ENCODE measurements at regions not wholly inside any gene's neighbourhood (a gene's known extent, or its start where the extent isn't known, plus 50 kb on each side); places are given as distances from the start of the nearest gene placed in this dataset.

DNA sequence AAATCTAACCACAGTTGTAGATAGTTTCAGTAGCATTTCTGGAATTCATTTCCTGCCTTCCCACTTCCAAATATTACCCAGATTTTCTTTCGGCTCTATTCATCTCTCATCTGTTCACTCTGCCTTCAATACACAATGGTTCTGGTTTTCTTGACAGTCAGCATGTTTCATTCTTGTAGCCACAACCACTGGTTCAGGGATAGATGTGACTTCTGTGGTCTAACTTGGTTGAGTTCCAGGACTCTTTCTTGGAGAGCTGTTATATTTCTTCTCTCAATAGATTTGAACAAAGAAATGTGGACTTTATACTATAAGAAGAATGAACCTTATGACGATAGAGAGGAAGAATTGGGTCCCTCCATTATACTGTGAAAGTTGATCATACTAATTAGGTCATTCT lies 228.8 kb downstream of the NSUN3 start (continued):
- no peak for TF ChIP-seq HDAC2 (IDR thresholded peaks at IDR 0.05; ENCODE audit: borderline replicate concordance in 1 of 2, low read depth in 2 of 2, low read length in 2 of 2)

DNA sequence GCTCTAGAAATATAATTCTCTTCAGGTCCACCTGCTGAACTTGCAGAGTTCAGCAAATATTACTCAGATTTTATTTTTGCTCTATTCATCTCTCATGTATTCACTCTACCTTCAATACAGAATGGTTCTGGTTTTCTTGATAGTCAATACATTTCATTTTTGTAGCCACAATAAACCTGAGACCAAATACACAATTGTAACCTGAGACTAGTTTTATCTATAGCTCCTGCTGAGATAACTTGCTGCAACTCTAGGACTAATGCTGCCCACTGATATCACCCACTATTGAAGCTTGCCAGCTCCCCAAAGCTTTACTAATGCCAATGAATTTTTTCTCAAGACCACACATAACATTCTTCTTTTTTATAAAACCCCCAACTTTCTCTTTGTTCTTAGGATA lies 229.3 kb downstream of the NSUN3 start:
- Histone ChIP-seq H4K20me1 (replicated peaks in 1 of 2; ENCODE audit: control insufficient read depth in 1 of 2, insufficient read depth in 2 of 2, low read length in 2 of 2) (no peaks in the 10 kb centered on the region), H3K9me3 (ENCODE audit: insufficient read depth in 2 of 2, low read depth in 1 of 2, low read length in 1 of 2) (no peaks in the 10 kb centered on the region), H3K14ac (ENCODE audit: insufficient read length) (no peak overlapping the region), H3K4ac (replicated peaks; ENCODE audit: insufficient read length, low read depth, low read length) (no peak overlapping the region), H4K8ac (ENCODE audit: extremely low read depth, insufficient read depth, low read length) (no peak overlapping the region), H3K27me3 (replicated peaks in 1 of 4; ENCODE audit: control insufficient read depth in 3 of 4, extremely low read depth in 1 of 4, insufficient read depth in 3 of 4, low read length in 3 of 4) (no peaks in the 10 kb centered on the region), H2BK15ac (ENCODE audit: low read length) (no peak overlapping the region), H3K9ac (replicated peaks in 1 of 4; ENCODE audit: extremely low read depth in 1 of 4, low read depth in 3 of 4, low read length in 3 of 4) (no peak overlapping the region), H3K4me2 (ENCODE audit: insufficient read depth in 1 of 2, low read depth in 2 of 2, low read length in 2 of 2) (no peak overlapping the region), H2BK12ac (ENCODE audit: low read depth, low read length) (no peak overlapping the region), H3K56ac (replicated peaks; ENCODE audit: insufficient read length, low read depth, low read length) (no peak overlapping the region), H3K18ac (ENCODE audit: extremely low read depth, low read length) (no peak overlapping the region), H3K36me3 (ENCODE audit: control insufficient read depth in 2 of 4, insufficient read depth in 4 of 4, low read length in 3 of 4) (no peaks in the 10 kb centered on the region), H3K23me2 (ENCODE audit: low read depth, low read length) (no peaks in the 10 kb centered on the region), H4K91ac (replicated peaks; ENCODE audit: insufficient read length, low read length) (no peak overlapping the region), H2AK5ac (ENCODE audit: low read depth, low read length) (no peak overlapping the region), H4K5ac (ENCODE audit: insufficient read length, low read depth, low read length) (no peak overlapping the region), H3K4me1 (replicated peaks in 1 of 4; ENCODE audit: control insufficient read depth in 3 of 4, insufficient read depth in 4 of 4, low read length in 3 of 4) (no peaks in the 10 kb centered on the region), H3K79me2 (ENCODE audit: control insufficient read depth in 1 of 2, insufficient read depth in 2 of 2, low read length in 2 of 2) (no peaks in the 10 kb centered on the region), H3K23ac (ENCODE audit: insufficient read length) (no peak overlapping the region), H2BK120ac (replicated peaks; ENCODE audit: low read depth, low read length) (no peak overlapping the region), H3K4me3 (ENCODE audit: extremely low read depth in 1 of 4, insufficient read depth in 2 of 4, low read depth in 3 of 4, low read length in 4 of 4) (no peak overlapping the region), H3K79me1 (ENCODE audit: low read depth, low read length) (no peaks in the 10 kb centered on the region), H3K27ac (ENCODE audit: low read depth, low read length) (no peak overlapping the region), H2BK5ac (ENCODE audit: low read depth, low read length) (no peak overlapping the region), H2BK20ac (ENCODE audit: low read length) (no peak overlapping the region), H2AFZ (ENCODE audit: low read length) (no peak overlapping the region)
- POLR2A ChIA-PET (ENCODE audit: partially characterized antibody): interaction anchor here (1.0 kb wide), 1 partner anchor 15 kb away, joined by 3 read pairs; no protein-coding TSS in a partner anchor
- DNase-seq (ENCODE audit: low read depth in 1 of 2, low spot score in 2 of 2) (no peak), FAIRE-seq (no peak)
- CTCF ChIA-PET (ENCODE audit: partially characterized antibody): no interaction called here
- TF ChIP-seq EZH2 (IDR thresholded peaks at IDR 0.05; ENCODE audit: low read depth, low read length, severe bottlenecking): no peak
- no peak for TF ChIP-seq FOSL1 (IDR thresholded peaks at IDR 0.05; ENCODE audit: insufficient read depth, low read depth, low read length)
- TF ChIP-seq, protein P1, sequence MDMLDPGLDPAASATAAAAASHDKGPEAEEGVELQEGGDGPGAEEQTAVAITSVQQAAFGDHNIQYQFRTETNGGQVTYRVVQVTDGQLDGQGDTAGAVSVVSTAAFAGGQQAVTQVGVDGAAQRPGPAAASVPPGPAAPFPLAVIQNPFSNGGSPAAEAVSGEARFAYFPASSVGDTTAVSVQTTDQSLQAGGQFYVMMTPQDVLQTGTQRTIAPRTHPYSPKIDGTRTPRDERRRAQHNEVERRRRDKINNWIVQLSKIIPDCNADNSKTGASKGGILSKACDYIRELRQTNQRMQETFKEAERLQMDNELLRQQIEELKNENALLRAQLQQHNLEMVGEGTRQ (IDR thresholded peaks at IDR 0.05; ENCODE audit: low read length): no peak
- TF ChIP-seq, protein P2, sequence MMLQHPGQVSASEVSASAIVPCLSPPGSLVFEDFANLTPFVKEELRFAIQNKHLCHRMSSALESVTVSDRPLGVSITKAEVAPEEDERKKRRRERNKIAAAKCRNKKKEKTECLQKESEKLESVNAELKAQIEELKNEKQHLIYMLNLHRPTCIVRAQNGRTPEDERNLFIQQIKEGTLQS (IDR thresholded peaks at IDR 0.05; ENCODE audit: insufficient read depth, low read depth, low read length): no peak
- no peak for TF ChIP-seq SP4 (IDR thresholded peaks at IDR 0.05; ENCODE audit: low read length)
- TF ChIP-seq SIRT6 (IDR thresholded peaks at IDR 0.05; ENCODE audit: low read length): no peak
- TF ChIP-seq CREB1 (IDR thresholded peaks at IDR 0.05): no peak
- no peak for TF ChIP-seq E2F6 (IDR thresholded peaks at IDR 0.05)
- no peak for TF ChIP-seq NRF1 (IDR thresholded peaks at IDR 0.05; ENCODE audit: low read depth, low read length)
- TF ChIP-seq RBBP5 (IDR thresholded peaks at IDR 0.05; ENCODE audit: borderline replicate concordance, low read depth, low read length): no peak

Measured in H1 (cell line).